IMR-90 (cell line): ENCODE measurements at regions not wholly inside any gene's neighbourhood (a gene's known extent, or its start where the extent isn't known, plus 50 kb on each side); places are given as distances from the start of the nearest gene placed in this dataset.

Experiments used
- ATAC-seq: fragments of 200-7000 bp; cut with Tn5 transposase; 2 replicates; pipeline ENCODE4 v1.9.1; 2020; ENCODE audit warnings: low read depth, mild to moderate bottlenecking, moderate library complexity
- BruUV-seq: library from RNA; stranded (reverse); fragments of 400-500 nt; replicated peaks from 2 replicates; lab custom pipeline; 2021; lab: Mats Ljungman, UMichigan
- CTCF ChIA-PET: fragments of 300-600 bp; formaldehyde crosslinking; extraction: SDS; loops from one replicate; lab custom pipeline; 2021; ENCODE audit warnings: antibody characterized with exemption; lab: Yijun Ruan, JAX
- POLR2A ChIA-PET: fragments of 300-600 bp; sonication (Branson Sonifier 250); formaldehyde crosslinking; loops from one replicate; lab custom pipeline; 2022; ENCODE audit warnings: antibody characterized with exemption; ENCODE audit not compliant: unreplicated experiment; lab: Charles Lee
- DNase-seq: peaks from one replicate; pipeline ENCODE4 v3.0.0; 2013
- H2AFZ ChIP-seq: replicated peaks from 2 replicates; pipeline ENCODE3; 2013; ENCODE audit warnings: low read length, mild to moderate bottlenecking; ENCODE audit not compliant: poor library complexity
- H2AK5ac ChIP-seq: 2 replicates; pipeline ENCODE4 v1.6.1; 2013; ENCODE audit warnings: low read depth, low read length, inconsistent platforms
- H2AK9ac ChIP-seq: replicated peaks from 2 replicates; pipeline ENCODE3; 2013; ENCODE audit warnings: mild to moderate bottlenecking, low read depth, low read length, moderate library complexity; ENCODE audit not compliant: poor library complexity
- H2BK120ac ChIP-seq: 2 replicates; pipeline ENCODE4 v1.6.1; 2013; ENCODE audit warnings: low read depth, low read length, inconsistent platforms
- H2BK15ac ChIP-seq: 3 replicates; pipeline ENCODE4 v1.6.1; 2013; ENCODE audit warnings: low read depth, low read length, inconsistent platforms
- H2BK20ac ChIP-seq: 2 replicates; pipeline ENCODE4 v1.6.1; 2013; ENCODE audit warnings: low read depth, mild to moderate bottlenecking, inconsistent platforms, low read length, moderate library complexity
- H2BK5ac ChIP-seq: 2 replicates; pipeline ENCODE4 v1.6.1; 2013; ENCODE audit warnings: mild to moderate bottlenecking, low read depth, low read length, inconsistent platforms; ENCODE audit not compliant: poor library complexity, severe bottlenecking
- H3K14ac ChIP-seq: replicated peaks from 2 replicates; pipeline ENCODE4 v1.6.1; 2013; ENCODE audit warnings: low read depth, low read length, inconsistent platforms
- H3K18ac ChIP-seq: 2 replicates; pipeline ENCODE4 v1.6.1; 2013; ENCODE audit warnings: low read depth, low read length, control low read depth
- H3K23ac ChIP-seq: 2 replicates; pipeline ENCODE4 v1.6.1; 2013; ENCODE audit warnings: low read depth, low read length, inconsistent platforms
- H3K27ac ChIP-seq: 2 replicates; pipeline ENCODE4 v1.5.1; 2013; ENCODE audit warnings: mild to moderate bottlenecking, control low read depth, low read length; ENCODE audit not compliant: insufficient read depth
- H3K27me3 ChIP-seq: 2 replicates; pipeline ENCODE4 v1.6.1; 2013; ENCODE audit warnings: low read length; ENCODE audit not compliant: control insufficient read depth, insufficient read depth
- H3K36me3 ChIP-seq: 2 replicates; pipeline ENCODE4 v1.6.1; 2013; ENCODE audit warnings: low read length, mixed read lengths; ENCODE audit not compliant: control insufficient read depth, insufficient read depth
- H3K4ac ChIP-seq: 2 replicates; pipeline ENCODE4 v1.6.1; 2013; ENCODE audit warnings: low read depth, low read length, inconsistent platforms
- H3K4me1 ChIP-seq: 2 replicates; pipeline ENCODE4 v1.6.1; 2013; ENCODE audit warnings: low read length, mixed read lengths; ENCODE audit not compliant: control insufficient read depth, insufficient read depth
- H3K4me2 ChIP-seq: 2 replicates; pipeline ENCODE4 v1.6.1; 2013; ENCODE audit warnings: low read depth, mild to moderate bottlenecking, control low read depth, low read length, moderate library complexity
- H3K4me3 ChIP-seq: 2 replicates; pipeline ENCODE4 v1.5.1; 2013; ENCODE audit warnings: low read depth, mild to moderate bottlenecking, control low read depth, low read length, moderate library complexity; ENCODE audit not compliant: insufficient read depth
- H3K56ac ChIP-seq: 2 replicates; pipeline ENCODE4 v1.6.1; 2013; ENCODE audit warnings: low read length, inconsistent platforms; ENCODE audit not compliant: insufficient read depth; ENCODE audit errors: extremely low read depth
- H3K79me1 ChIP-seq, 2 experiments: 2 replicates each; pipeline ENCODE4 v1.6.1; 2013; ENCODE audit warnings: low read length in 2 of 2, inconsistent platforms in 1 of 2, low read depth in 1 of 2
- H3K9ac ChIP-seq: 2 replicates; pipeline ENCODE4 v1.6.1; 2013; ENCODE audit warnings: low read depth, low read length, control low read depth
- H3K9me1 ChIP-seq: 2 replicates; pipeline ENCODE4 v1.6.1; 2013; ENCODE audit warnings: low read length, inconsistent platforms; ENCODE audit not compliant: insufficient read depth
- H3K9me3 ChIP-seq: 2 replicates; pipeline ENCODE4 v1.6.1; 2013; ENCODE audit warnings: low read length; ENCODE audit not compliant: control insufficient read depth, insufficient read depth
- H4K20me1 ChIP-seq: 2 replicates; pipeline ENCODE4 v1.6.1; 2013; ENCODE audit warnings: low read length, inconsistent platforms; ENCODE audit not compliant: insufficient read depth
- H4K5ac ChIP-seq: 2 replicates; pipeline ENCODE4 v1.6.1; 2013; ENCODE audit warnings: mild to moderate bottlenecking, low read depth, low read length, control low read depth
- H4K8ac ChIP-seq, 2 experiments: 2 replicates each; pipeline ENCODE4 v1.6.1; 2013; ENCODE audit warnings: low read depth in 2 of 2, low read length in 2 of 2, control low read depth in 1 of 2, inconsistent platforms in 1 of 2
- H4K91ac ChIP-seq: 2 replicates; pipeline ENCODE4 v1.6.1; 2013; ENCODE audit warnings: low read depth, low read length, inconsistent platforms; ENCODE audit not compliant: insufficient read depth
- CEBPB ChIP-seq: IDR thresholded peaks from 2 replicates; pipeline ENCODE4 v1.6.1; 2012; ENCODE audit warnings: low read depth, low read length, improper control_type of control experiment
- CHD1 ChIP-seq: IDR thresholded peaks from 2 replicates; pipeline ENCODE4 v1.6.1; 2012; ENCODE audit warnings: low read depth, low read length, improper control_type of control experiment
- CTCF ChIP-seq: conservative IDR thresholded peaks from 2 replicates; pipeline ENCODE4 v1.5.1; 2012; ENCODE audit warnings: mild to moderate bottlenecking, low read depth, low read length, improper control_type of control experiment
- MAFK ChIP-seq: IDR thresholded peaks from 2 replicates; pipeline ENCODE4 v1.6.1; 2012; ENCODE audit warnings: low read depth, low read length, improper control_type of control experiment
- NFE2L2 ChIP-seq: fragments of 150-350 bp; IDR thresholded peaks from 2 replicates; pipeline ENCODE4 v1.6.1; 2016; ENCODE audit warnings: low read depth, mild to moderate bottlenecking, low read length
- RAD21 ChIP-seq: IDR thresholded peaks from 2 replicates; pipeline ENCODE4 v1.6.1; 2012; ENCODE audit warnings: low read length, improper control_type of control experiment
- RCOR1 ChIP-seq: IDR thresholded peaks from 2 replicates; pipeline ENCODE4 v1.6.1; 2012; ENCODE audit warnings: mild to moderate bottlenecking, low read length, improper control_type of control experiment; ENCODE audit not compliant: insufficient replicate concordance
- dilution Hi-C: fragments of 300-500 bp; cut with HindIII; formaldehyde crosslinking; loops from one replicate; pipeline ENCODE4 v1.14.3; 2018; ENCODE audit warnings: low sequenced_read_pairs; ENCODE audit not compliant: unreplicated experiment
- in situ Hi-C: fragments of 300-500 bp; cut with MboI; formaldehyde crosslinking; loops from 3 replicates; pipeline ENCODE4 v1.14.3; 2019; ENCODE audit warnings: low sequenced_read_pairs, inconsistent platforms, mixed read lengths
- intact Hi-C: fragments of 100-400 bp; cut with micrococcal nuclease; formaldehyde crosslinking; loops from 2 replicates; pipeline ENCODE4 v1.10.0; 2022

- Histone ChIP-seq H2BK15ac (no peak overlapping the region), H3K9me1 (no peaks in the 10 kb centered on the region), H3K4ac (no peak overlapping the region), H3K36me3 (no peaks in the 10 kb centered on the region), H3K14ac (no peak overlapping the region), H4K8ac (no peak overlapping the region), H3K79me1 (no peaks in the 10 kb centered on the region), H3K9me3 (no peaks in the 10 kb centered on the region), H3K4me1 (no peaks in the 10 kb centered on the region), H4K91ac (no peak overlapping the region), H2AK5ac (no peak overlapping the region), H3K27ac (no peak overlapping the region), H2AK9ac (no peak overlapping the region), H4K20me1 (no peaks in the 10 kb centered on the region), H2BK120ac (no peak overlapping the region), H3K4me2 (no peak overlapping the region), H3K9ac (no peak overlapping the region), H3K27me3 (no peaks in the 10 kb centered on the region), H3K56ac (no peak overlapping the region), H4K5ac (no peak overlapping the region), H3K18ac (no peak overlapping the region), H2BK20ac (no peak overlapping the region), H3K4me3 (no peak overlapping the region), H3K23ac (no peak overlapping the region), H2BK5ac (no peak overlapping the region), H2AFZ (no peak overlapping the region)
- ATAC-seq (no peak), DNase-seq (no peak)
- no TSS peak for BruUV-seq
- TF ChIP-seq NFE2L2 = no peak
- TF ChIP-seq RAD21 = no peak
- no peak for TF ChIP-seq RCOR1
- no peak for TF ChIP-seq CHD1
- no peak for TF ChIP-seq MAFK
- TF ChIP-seq CEBPB = no peak
- TF ChIP-seq CTCF = no peak
- POLR2A ChIA-PET = no interaction called here
- CTCF ChIA-PET = no interaction called here
- dilution Hi-C loops = no loop called here
- in situ Hi-C loops = no loop called here
- intact Hi-C loops = no loop called here
Measured at GRCh38 chr5:91712718-91713117, 329.6 kb upstream of the ARRDC3 start.
